ENCODE measurements at regions not wholly inside any gene's neighbourhood (a gene's known extent, or its start where the extent isn't known, plus 50 kb on each side); places are given as distances from the start of the nearest gene placed in this dataset.

GRCh38 chr15:29972051-29972450 is 110.7 kb upstream of the GOLGA8J start:
- Histone ChIP-seq H3K27me3 (replicated peaks in 1 of 4; ENCODE audit: control insufficient read depth in 3 of 4, extremely low read depth in 1 of 4, insufficient read depth in 3 of 4, low read length in 3 of 4) (peaks cover 16 to 30% (median 25%) of the 10 kb centered on the region in 4 experiments), H3K23ac (ENCODE audit: insufficient read length) (no peak overlapping the region), H2BK12ac (ENCODE audit: low read depth, low read length) (no peak overlapping the region), H4K91ac (replicated peaks; ENCODE audit: insufficient read length, low read length) (no peak overlapping the region), H3K36me3 (ENCODE audit: control insufficient read depth in 2 of 4, insufficient read depth in 4 of 4, low read length in 3 of 4) (no peaks in the 10 kb centered on the region), H2BK120ac (replicated peaks; ENCODE audit: low read depth, low read length) (no peak overlapping the region), H3K18ac (ENCODE audit: extremely low read depth, low read length) (no peak overlapping the region), H2BK20ac (ENCODE audit: low read length) (no peak overlapping the region), H3K9ac (replicated peaks in 1 of 4; ENCODE audit: extremely low read depth in 1 of 4, low read depth in 3 of 4, low read length in 3 of 4) (no peak overlapping the region), H2AK5ac (ENCODE audit: low read depth, low read length) (no peak overlapping the region), H3K56ac (replicated peaks; ENCODE audit: insufficient read length, low read depth, low read length) (no peak overlapping the region), H3K23me2 (ENCODE audit: low read depth, low read length) (no peaks in the 10 kb centered on the region; the same call in 1 of the 2 replicates), H3K4me3 (ENCODE audit: extremely low read depth in 1 of 4, insufficient read depth in 2 of 4, low read depth in 3 of 4, low read length in 4 of 4) (no peak overlapping the region), H4K20me1 (replicated peaks in 1 of 2; ENCODE audit: control insufficient read depth in 1 of 2, insufficient read depth in 2 of 2, low read length in 2 of 2) (no peaks in the 10 kb centered on the region), H4K5ac (ENCODE audit: insufficient read length, low read depth, low read length) (no peak overlapping the region), H4K8ac (ENCODE audit: extremely low read depth, insufficient read depth, low read length) (no peak overlapping the region), H3K79me2 (ENCODE audit: control insufficient read depth in 1 of 2, insufficient read depth in 2 of 2, low read length in 2 of 2) (no peaks in the 10 kb centered on the region), H2BK15ac (ENCODE audit: low read length) (no peak overlapping the region), H3K4me1 (replicated peaks in 1 of 4; ENCODE audit: control insufficient read depth in 3 of 4, insufficient read depth in 4 of 4, low read length in 3 of 4) (peaks cover 0 to 6% (median under 1%) of the 10 kb centered on the region in 4 experiments; a peak in 2 of 7 replicates), H3K14ac (ENCODE audit: insufficient read length) (no peak overlapping the region), H3K27ac (ENCODE audit: low read depth, low read length) (no peak overlapping the region), H3K79me1 (ENCODE audit: low read depth, low read length) (no peaks in the 10 kb centered on the region), H3K4ac (replicated peaks; ENCODE audit: insufficient read length, low read depth, low read length) (no peak overlapping the region), H3K9me3 (ENCODE audit: insufficient read depth in 2 of 2, low read depth in 1 of 2, low read length in 1 of 2) (0 out of 4 replicates have a peak, but pooled peaks cover 0 to 5% of the 10 kb centered on the region in 2 experiments), H2BK5ac (ENCODE audit: low read depth, low read length) (no peak overlapping the region), H3K4me2 (ENCODE audit: insufficient read depth in 1 of 2, low read depth in 2 of 2, low read length in 2 of 2) (no peak overlapping the region), H2AFZ (ENCODE audit: low read length) (no peak overlapping the region)
- no peak for DNase-seq (ENCODE audit: low read depth in 1 of 2, low spot score in 2 of 2)
- FAIRE-seq = no peak
- POLR2A ChIA-PET (ENCODE audit: partially characterized antibody) = interaction anchor here (1.0 kb wide), 1 partner anchor 13 kb away, joined by 3 read pairs; no protein-coding TSS in a partner anchor
- CTCF ChIA-PET (ENCODE audit: partially characterized antibody) = interaction anchor here (4.1 kb wide), 1 partner anchor 13 kb away, joined by 27 read pairs; no protein-coding TSS in a partner anchor
- 58% methylated on average over 2 of the region's 2 CpGs; no CpG with 5 or more reads in 1 of the 2 experiments for WGBS, 2 experiments (ENCODE audit: extremely low coverage in 1 of 2, insufficient coverage in 1 of 2, insufficient read length in 1 of 2, insufficient replicate concordance in 2 of 2, low coverage in 1 of 2, low lambda C conversion rate in 2 of 2, missing lambda C conversion rate in 1 of 2)
- TF ChIP-seq, protein P1, sequence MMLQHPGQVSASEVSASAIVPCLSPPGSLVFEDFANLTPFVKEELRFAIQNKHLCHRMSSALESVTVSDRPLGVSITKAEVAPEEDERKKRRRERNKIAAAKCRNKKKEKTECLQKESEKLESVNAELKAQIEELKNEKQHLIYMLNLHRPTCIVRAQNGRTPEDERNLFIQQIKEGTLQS (IDR thresholded peaks at IDR 0.05; ENCODE audit: insufficient read depth, low read depth, low read length) = no peak
- TF ChIP-seq RBBP5 (IDR thresholded peaks at IDR 0.05; ENCODE audit: borderline replicate concordance, low read depth, low read length) (no peak), KDM5A (IDR thresholded peaks at IDR 0.05; ENCODE audit: low read length) (no peak), YY1 (IDR thresholded peaks at IDR 0.05; ENCODE audit: low read depth, low read length) (no peak), TCF12 (IDR thresholded peaks at IDR 0.05; ENCODE audit: low read depth, low read length) (no peak), EZH2 (IDR thresholded peaks at IDR 0.05; ENCODE audit: low read depth, low read length, severe bottlenecking) (no peak), EP300 (IDR thresholded peaks at IDR 0.05; ENCODE audit: borderline replicate concordance in 1 of 2, low read depth in 2 of 2, low read length in 2 of 2) (no peak), CTBP2 (IDR thresholded peaks at IDR 0.05; ENCODE audit: borderline replicate concordance, insufficient read depth, insufficient read length, low read length) (no peak), FOSL1 (IDR thresholded peaks at IDR 0.05; ENCODE audit: insufficient read depth, low read depth, low read length) (no peak), MAX (IDR thresholded peaks at IDR 0.05) (no peak), SIX5 (IDR thresholded peaks at IDR 0.05; ENCODE audit: low read depth, low read length) (no peak), MAFK (IDR thresholded peaks at IDR 0.05; ENCODE audit: low read depth, low read length) (no peak), RXRA (IDR thresholded peaks at IDR 0.05; ENCODE audit: insufficient read depth, low read depth, low read length) (no peak)
